ENCODE measurements at regions not wholly inside any gene's neighbourhood (a gene's known extent, or its start where the extent isn't known, plus 50 kb on each side); places are given as distances from the start of the nearest gene placed in this dataset.

GRCh38 chr15:27696530-27696929 is 402.6 kb downstream of the OCA2 start:
- Histone ChIP-seq H3K27ac (ENCODE audit: low read depth, low read length) (no peak overlapping the region), H3K9me2 (replicated peaks; ENCODE audit: control insufficient read depth, low read length) (no peaks in the 10 kb centered on the region), H3K79me2 (ENCODE audit: control insufficient read depth, low read length) (no peaks in the 10 kb centered on the region), H3K9me3 (ENCODE audit: control insufficient read depth, insufficient read depth, low read length) (peaks cover 16% of the 10 kb centered on the region), H3K27me3 (ENCODE audit: control insufficient read depth, low read length) (no peaks in the 10 kb centered on the region), H4K20me1 (ENCODE audit: control insufficient read depth, insufficient read depth, low read depth, low read length) (no peaks in the 10 kb centered on the region), H3K36me3 (ENCODE audit: control insufficient read depth, low read length) (no peaks in the 10 kb centered on the region), H3K4me2 (ENCODE audit: low read length) (no peak overlapping the region), H3K4me1 (ENCODE audit: control insufficient read depth, low read length) (no peaks in the 10 kb centered on the region), H3F3A (ENCODE audit: control insufficient read depth, insufficient read depth) (no peaks in the 10 kb centered on the region), H3K4me3 (ENCODE audit: low read length) (no peak overlapping the region)
- no peak for TF ChIP-seq EZH2phosphoT487 (IDR thresholded peaks at IDR 0.05; ENCODE audit: borderline replicate concordance, low read length)
- TF ChIP-seq, protein P1, sequence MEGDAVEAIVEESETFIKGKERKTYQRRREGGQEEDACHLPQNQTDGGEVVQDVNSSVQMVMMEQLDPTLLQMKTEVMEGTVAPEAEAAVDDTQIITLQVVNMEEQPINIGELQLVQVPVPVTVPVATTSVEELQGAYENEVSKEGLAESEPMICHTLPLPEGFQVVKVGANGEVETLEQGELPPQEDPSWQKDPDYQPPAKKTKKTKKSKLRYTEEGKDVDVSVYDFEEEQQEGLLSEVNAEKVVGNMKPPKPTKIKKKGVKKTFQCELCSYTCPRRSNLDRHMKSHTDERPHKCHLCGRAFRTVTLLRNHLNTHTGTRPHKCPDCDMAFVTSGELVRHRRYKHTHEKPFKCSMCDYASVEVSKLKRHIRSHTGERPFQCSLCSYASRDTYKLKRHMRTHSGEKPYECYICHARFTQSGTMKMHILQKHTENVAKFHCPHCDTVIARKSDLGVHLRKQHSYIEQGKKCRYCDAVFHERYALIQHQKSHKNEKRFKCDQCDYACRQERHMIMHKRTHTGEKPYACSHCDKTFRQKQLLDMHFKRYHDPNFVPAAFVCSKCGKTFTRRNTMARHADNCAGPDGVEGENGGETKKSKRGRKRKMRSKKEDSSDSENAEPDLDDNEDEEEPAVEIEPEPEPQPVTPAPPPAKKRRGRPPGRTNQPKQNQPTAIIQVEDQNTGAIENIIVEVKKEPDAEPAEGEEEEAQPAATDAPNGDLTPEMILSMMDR (IDR thresholded peaks at IDR 0.05; ENCODE audit: low read depth, low read length, poor library complexity, severe bottlenecking): no peak

DNA sequence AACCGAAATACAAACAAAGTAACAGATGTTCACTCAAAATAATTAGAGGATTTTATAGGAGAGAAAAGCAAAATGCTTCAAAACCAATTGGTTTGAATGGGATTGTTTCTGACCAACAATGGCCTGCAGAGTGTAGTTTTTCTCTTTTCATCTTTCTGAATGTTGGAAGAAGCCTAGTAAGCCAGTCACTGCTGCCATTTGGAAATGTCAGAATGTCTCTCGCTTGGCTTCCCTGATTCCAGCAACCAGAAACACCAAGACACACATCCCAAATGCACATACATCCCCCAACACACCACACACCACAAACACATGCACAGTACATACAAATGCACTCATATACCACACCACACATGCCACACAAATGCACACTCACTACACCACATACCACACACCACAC is 403.4 kb downstream of the OCA2 start:
- Histone ChIP-seq H3K27ac (ENCODE audit: low read depth, low read length) (no peak overlapping the region), H3F3A (ENCODE audit: control insufficient read depth, insufficient read depth) (no peaks in the 10 kb centered on the region), H3K9me3 (ENCODE audit: control insufficient read depth, insufficient read depth, low read length) (peaks cover 16% of the 10 kb centered on the region; the same call in 1 of the 2 replicates), H3K27me3 (ENCODE audit: control insufficient read depth, low read length) (no peaks in the 10 kb centered on the region), H3K9me2 (replicated peaks; ENCODE audit: control insufficient read depth, low read length) (no peaks in the 10 kb centered on the region), H3K79me2 (ENCODE audit: control insufficient read depth, low read length) (no peaks in the 10 kb centered on the region), H3K4me3 (ENCODE audit: low read length) (no peak overlapping the region), H3K4me1 (ENCODE audit: control insufficient read depth, low read length) (no peaks in the 10 kb centered on the region), H3K36me3 (ENCODE audit: control insufficient read depth, low read length) (no peaks in the 10 kb centered on the region), H4K20me1 (ENCODE audit: control insufficient read depth, insufficient read depth, low read depth, low read length) (no peaks in the 10 kb centered on the region), H3K4me2 (ENCODE audit: low read length) (no peak overlapping the region)
- TF ChIP-seq, protein P1 (IDR thresholded peaks at IDR 0.05; ENCODE audit: low read depth, low read length, poor library complexity, severe bottlenecking): no peak
- no peak for TF ChIP-seq EZH2phosphoT487 (IDR thresholded peaks at IDR 0.05; ENCODE audit: borderline replicate concordance, low read length)

GRCh38 chr15:27694506-27695087 is 404.5 kb downstream of the OCA2 start:
- Histone ChIP-seq H4K20me1 (ENCODE audit: control insufficient read depth, insufficient read depth, low read depth, low read length) (no peaks in the 10 kb centered on the region), H3K4me1 (ENCODE audit: control insufficient read depth, low read length) (no peaks in the 10 kb centered on the region), H3K9me3 (ENCODE audit: control insufficient read depth, insufficient read depth, low read length) (peaks cover 22% of the 10 kb centered on the region; the same call in 1 of the 2 replicates), H3K4me2 (ENCODE audit: low read length) (no peak overlapping the region), H3K79me2 (ENCODE audit: control insufficient read depth, low read length) (no peaks in the 10 kb centered on the region), H3K9me2 (replicated peaks; ENCODE audit: control insufficient read depth, low read length) (no peaks in the 10 kb centered on the region), H3K36me3 (ENCODE audit: control insufficient read depth, low read length) (no peaks in the 10 kb centered on the region), H3K27ac (ENCODE audit: low read depth, low read length) (no peak overlapping the region), H3F3A (ENCODE audit: control insufficient read depth, insufficient read depth) (no peaks in the 10 kb centered on the region), H3K4me3 (ENCODE audit: low read length) (no peak overlapping the region), H3K27me3 (ENCODE audit: control insufficient read depth, low read length) (no peaks in the 10 kb centered on the region)
- no peak for TF ChIP-seq EZH2phosphoT487 (IDR thresholded peaks at IDR 0.05; ENCODE audit: borderline replicate concordance, low read length)
- TF ChIP-seq, protein P1 (IDR thresholded peaks at IDR 0.05; ENCODE audit: low read depth, low read length, poor library complexity, severe bottlenecking): no peak

Measured in DOHH2 (cell line).